Endothelial cell of umbilical vein (primary cell): ENCODE measurements at regions not wholly inside any gene's neighbourhood (a gene's known extent, or its start where the extent isn't known, plus 50 kb on each side); places are given as distances from the start of the nearest gene placed in this dataset.

Experiments used
- BruUV-seq: library from RNA; stranded (reverse); fragments of 400-500 nt; replicated peaks from 2 replicates; lab custom pipeline; 2021; lab: Mats Ljungman, UMichigan
- CTCF ChIA-PET: fragments of 300-600, 350-600 bp; sonication (Branson Sonifier 250); formaldehyde crosslinking; loops from one replicate; lab custom pipeline; 2021; ENCODE audit warnings: antibody characterized with exemption, inconsistent platforms; lab: Charles Lee
- POLR2A ChIA-PET: fragments of 300-600, 350-600 bp; sonication (Branson Sonifier 250); formaldehyde crosslinking; loops from one replicate; lab custom pipeline; 2021; ENCODE audit warnings: antibody characterized with exemption, inconsistent platforms; lab: Charles Lee
- DNase-seq: peaks from one replicate; pipeline ENCODE4 v3.0.0-alpha.2; 2011; ENCODE audit warnings: low read depth, low spot score
- FAIRE-seq: peaks from 2 replicates; lab custom pipeline; 2011; peaks lifted over from hg19 to GRCh38; lab: Jason Lieb, UNC
- H2AFZ ChIP-seq: 2 replicates; pipeline ENCODE4 v1.6.0; 2012; ENCODE audit warnings: low read depth, low read length, control low read depth, inconsistent platforms
- H3K27ac ChIP-seq: 2 replicates; pipeline ENCODE4 v1.5.1; 2011; ENCODE audit warnings: low read depth, mild to moderate bottlenecking, control low read depth, low read length, moderate library complexity; ENCODE audit not compliant: insufficient read depth
- H3K27me3 ChIP-seq, 2 experiments: 2 replicates each; pipeline versions ENCODE4 v1.6.0 to v1.6.1; 2011; ENCODE audit warnings: low read length in 2 of 2, mixed read lengths in 1 of 2; ENCODE audit not compliant: control insufficient read depth in 2 of 2, insufficient read depth in 2 of 2
- H3K36me3 ChIP-seq, 2 experiments: 2 replicates in 1 of 2; 3 replicates in 1 of 2; pipeline ENCODE4 v1.5.1; 2011; ENCODE audit warnings: low read length in 2 of 2, mild to moderate bottlenecking in 1 of 2, moderate library complexity in 1 of 2; ENCODE audit not compliant: control insufficient read depth in 2 of 2, insufficient read depth in 2 of 2; ENCODE audit errors: extremely low read depth in 1 of 2
- H3K4me1 ChIP-seq: 3 replicates; pipeline ENCODE4 v1.5.1; 2011; ENCODE audit warnings: mild to moderate bottlenecking, low read length; ENCODE audit not compliant: control insufficient read depth, insufficient read depth; ENCODE audit errors: extremely low read depth
- H3K4me2 ChIP-seq: 2 replicates; pipeline ENCODE4 v1.6.1; 2011; ENCODE audit warnings: low read length, control low read depth, mixed read lengths; ENCODE audit not compliant: insufficient read depth
- H3K4me3 ChIP-seq, 3 experiments: fragments of 200-600 bp in 1 of 3; sonication (generic), shearing (Covaris generic) in 1 of 3; replicated peaks in 1 of 3; 2 replicates each; pipeline ENCODE4 v1.5.1; 2011 to 2016; ENCODE audit warnings: control low read depth in 3 of 3, low read length in 3 of 3, mild to moderate bottlenecking in 2 of 3, inconsistent platforms in 1 of 3, low read depth in 1 of 3, moderate library complexity in 1 of 3; ENCODE audit not compliant: insufficient read depth in 1 of 3
- H3K79me2 ChIP-seq: 2 replicates; pipeline ENCODE4 v1.6.0; 2012; ENCODE audit warnings: low read length, inconsistent platforms; ENCODE audit not compliant: control insufficient read depth, insufficient read depth
- H3K9ac ChIP-seq: replicated peaks from 2 replicates; pipeline ENCODE3; 2011; ENCODE audit warnings: low read length, control low read depth; ENCODE audit not compliant: insufficient read depth; ENCODE audit errors: extremely low read depth
- H3K9me1 ChIP-seq: replicated peaks from 3 replicates; pipeline ENCODE4 v1.6.0; 2011; ENCODE audit warnings: mild to moderate bottlenecking, low read length; ENCODE audit not compliant: control insufficient read depth, insufficient read depth; ENCODE audit errors: extremely low read depth
- H3K9me3 ChIP-seq: replicated peaks from 2 replicates; pipeline ENCODE4 v1.5.1; 2012; ENCODE audit warnings: low read length, inconsistent platforms; ENCODE audit not compliant: control insufficient read depth, insufficient read depth
- H4K20me1 ChIP-seq: replicated peaks from 2 replicates; pipeline ENCODE3; 2011; ENCODE audit warnings: mild to moderate bottlenecking, low read length; ENCODE audit not compliant: control insufficient read depth, insufficient read depth; ENCODE audit errors: extremely low read depth
- EZH2 ChIP-seq: IDR thresholded peaks from 2 replicates; pipeline ENCODE4 v1.6.1; 2012; ENCODE audit warnings: borderline replicate concordance, low read depth, mild to moderate bottlenecking, moderate library complexity, low read length, inconsistent platforms; ENCODE audit not compliant: severe bottlenecking
- FOS ChIP-seq: IDR thresholded peaks from 2 replicates; pipeline ENCODE4 v1.6.1; 2011; ENCODE audit warnings: mild to moderate bottlenecking, low read length, moderate library complexity, borderline replicate concordance; ENCODE audit not compliant: insufficient read depth
- GATA2 ChIP-seq: IDR thresholded peaks from 2 replicates; pipeline ENCODE4 v1.7.0; 2011; ENCODE audit warnings: low read depth, mild to moderate bottlenecking, moderate library complexity, mixed read lengths, low read length; ENCODE audit not compliant: insufficient read length, insufficient read depth
- JUN ChIP-seq: IDR thresholded peaks from 2 replicates; pipeline ENCODE4 v1.6.1; 2011; ENCODE audit warnings: borderline replicate concordance, low read depth; ENCODE audit not compliant: insufficient read length, insufficient read depth
- MYC ChIP-seq: IDR thresholded peaks from one replicate; pipeline ENCODE4 v1.6.1; 2011; ENCODE audit warnings: mild to moderate bottlenecking, low read depth, low read length
- POLR2A ChIP-seq: IDR thresholded peaks from 2 replicates; pipeline ENCODE4 v1.6.1; 2012; ENCODE audit warnings: low read depth, mild to moderate bottlenecking, control low read depth, low read length
- POLR2AphosphoS5 ChIP-seq: IDR thresholded peaks from 2 replicates; pipeline ENCODE4 v1.6.1; 2012; ENCODE audit warnings: low read depth, mild to moderate bottlenecking, control low read depth, low read length, moderate library complexity; ENCODE audit not compliant: insufficient read depth
- dilution Hi-C: fragments of 300-500 bp; cut with MboI; formaldehyde crosslinking; loops from one replicate; pipeline ENCODE4 v1.15.0; 2019; ENCODE audit warnings: low sequenced_read_pairs; ENCODE audit not compliant: extremely low pct_ligation_motif_present
- intact Hi-C: fragments of 100-400 bp; cut with micrococcal nuclease; formaldehyde crosslinking; loops from one replicate; pipeline ENCODE4 v1.10.0; 2022
- TF ChIP-seq, protein P1 (sequence below): IDR thresholded peaks from 2 replicates; pipeline ENCODE4 v1.6.1; 2011; ENCODE audit not compliant: insufficient read depth, insufficient read length
- TF ChIP-seq, protein P2 (sequence below), 2 donors: IDR thresholded peaks; 1 replicate in 1 of 2; 2 replicates in 1 of 2; pipeline ENCODE4 v1.5.1; 2011; ENCODE audit warnings: low read length in 2 of 2, mild to moderate bottlenecking in 2 of 2, moderate library complexity in 2 of 2, control low read depth in 1 of 2, inconsistent platforms in 1 of 2, low read depth in 1 of 2; ENCODE audit not compliant: insufficient read depth in 1 of 2; ENCODE audit errors: extremely low read depth in 1 of 2

GRCh38 chr11:87460279-87460678 is 422.5 kb downstream of the TMEM135 start:
- no TSS peak for BruUV-seq
- Histone ChIP-seq H3K36me3 (no peaks in the 10 kb centered on the region), H3K4me1 (no peaks in the 10 kb centered on the region), H3K79me2 (no peaks in the 10 kb centered on the region), H3K27me3 (no peaks in the 10 kb centered on the region), H2AFZ (no peak overlapping the region), H3K4me3 (no peak overlapping the region), H3K4me2 (no peak overlapping the region), H3K27ac (no peak overlapping the region), H3K9ac (no peak overlapping the region), H4K20me1 (no peaks in the 10 kb centered on the region), H3K9me3 (no peaks in the 10 kb centered on the region), H3K9me1 (no peaks in the 10 kb centered on the region)
- no peak for FAIRE-seq
- CTCF ChIA-PET, result interaction anchor here (1.3 kb wide), 1 partner anchor 7 kb away, joined by 5 read pairs; no protein-coding TSS in a partner anchor
- DNase-seq, result no peak
- POLR2A ChIA-PET, result no interaction called here
- intact Hi-C loops (no loop called here), dilution Hi-C loops (no loop called here)
- TF ChIP-seq EZH2 (no peak), GATA2 (no peak), POLR2A (no peak), JUN (no peak), FOS (no peak), MYC (no peak), POLR2AphosphoS5 (no peak)
- TF ChIP-seq, protein P1, sequence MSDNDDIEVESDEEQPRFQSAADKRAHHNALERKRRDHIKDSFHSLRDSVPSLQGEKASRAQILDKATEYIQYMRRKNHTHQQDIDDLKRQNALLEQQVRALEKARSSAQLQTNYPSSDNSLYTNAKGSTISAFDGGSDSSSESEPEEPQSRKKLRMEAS, result no peak
- TF ChIP-seq, protein P2, sequence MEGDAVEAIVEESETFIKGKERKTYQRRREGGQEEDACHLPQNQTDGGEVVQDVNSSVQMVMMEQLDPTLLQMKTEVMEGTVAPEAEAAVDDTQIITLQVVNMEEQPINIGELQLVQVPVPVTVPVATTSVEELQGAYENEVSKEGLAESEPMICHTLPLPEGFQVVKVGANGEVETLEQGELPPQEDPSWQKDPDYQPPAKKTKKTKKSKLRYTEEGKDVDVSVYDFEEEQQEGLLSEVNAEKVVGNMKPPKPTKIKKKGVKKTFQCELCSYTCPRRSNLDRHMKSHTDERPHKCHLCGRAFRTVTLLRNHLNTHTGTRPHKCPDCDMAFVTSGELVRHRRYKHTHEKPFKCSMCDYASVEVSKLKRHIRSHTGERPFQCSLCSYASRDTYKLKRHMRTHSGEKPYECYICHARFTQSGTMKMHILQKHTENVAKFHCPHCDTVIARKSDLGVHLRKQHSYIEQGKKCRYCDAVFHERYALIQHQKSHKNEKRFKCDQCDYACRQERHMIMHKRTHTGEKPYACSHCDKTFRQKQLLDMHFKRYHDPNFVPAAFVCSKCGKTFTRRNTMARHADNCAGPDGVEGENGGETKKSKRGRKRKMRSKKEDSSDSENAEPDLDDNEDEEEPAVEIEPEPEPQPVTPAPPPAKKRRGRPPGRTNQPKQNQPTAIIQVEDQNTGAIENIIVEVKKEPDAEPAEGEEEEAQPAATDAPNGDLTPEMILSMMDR (IDR thresholded peaks at IDR 0.05; ENCODE audit: extremely low read depth in 1 of 2, insufficient read depth in 1 of 2, low read depth in 1 of 2, low read length in 2 of 2), result no peak
